HS-5 (cell line): ENCODE measurements at regions not wholly inside any gene's neighbourhood (a gene's known extent, or its start where the extent isn't known, plus 50 kb on each side); places are given as distances from the start of the nearest gene placed in this dataset.

ENCODE experiments used
- DNase-seq: peaks from one replicate; pipeline ENCODE4 v3.0.0-alpha.2; 2012; ENCODE audit warnings: low read depth

GRCh38 chr20:57025666-57026224 is 240.7 kb downstream of the BMP7 start:
- no peak for DNase-seq

GRCh38 chr20:57027777-57028176 is 238.7 kb downstream of the BMP7 start:
- DNase-seq = no peak

- DNase-seq = peak; percentile 16
These were observed 235.5 kb downstream of the BMP7 start for GRCh38 chr20:57030611-57031600.

GRCh38 chr20:57031867-57032355 is 234.5 kb downstream of the BMP7 start:
- DNase-seq = no peak

GRCh38 chr20:57032847-57033246 is 233.6 kb downstream of the BMP7 start:
- no peak for DNase-seq

- no peak for DNase-seq
These were observed 232.4 kb downstream of the BMP7 start for GRCh38 chr20:57034001-57034400.

- no peak for DNase-seq
These were observed 228.8 kb downstream of the BMP7 start for GRCh38 chr20:57037689-57038088.

- no peak for DNase-seq
These were observed 227.6 kb downstream of the BMP7 start for GRCh38 chr20:57038608-57039440.

GRCh38 chr20:57040466-57040865 is 226.0 kb downstream of the BMP7 start:
- DNase-seq = no peak

- DNase-seq = no peak
These were observed 225.5 kb downstream of the BMP7 start for GRCh38 chr20:57040924-57041323.

- DNase-seq = no peak
These were observed 223.3 kb downstream of the BMP7 start for GRCh38 chr20:57043091-57043490.

- DNase-seq = no peak
These were observed 222.7 kb downstream of the BMP7 start for GRCh38 chr20:57043669-57044268.

GRCh38 chr20:57047281-57048026 is 219.0 kb downstream of the BMP7 start:
- no peak for DNase-seq

GRCh38 chr20:57048027-57048869 is 218.2 kb downstream of the BMP7 start:
- no peak for DNase-seq

GRCh38 chr20:57049296-57049695 is 217.1 kb downstream of the BMP7 start:
- DNase-seq = no peak

- no peak for DNase-seq
These were observed 215.3 kb downstream of the BMP7 start for GRCh38 chr20:57051096-57051495.

- no peak for DNase-seq
These were observed 213.4 kb downstream of the BMP7 start for GRCh38 chr20:57053067-57053466.

GRCh38 chr20:57053793-57054552 is 212.5 kb downstream of the BMP7 start:
- no peak for DNase-seq

- DNase-seq = no peak
These were observed 211.1 kb downstream of the BMP7 start for GRCh38 chr20:57055345-57055744.

GRCh38 chr20:57056651-57057050 is 209.8 kb downstream of the BMP7 start:
- no peak for DNase-seq
